MCF 10A (cell line): ENCODE measurements at regions not wholly inside any gene's neighbourhood (a gene's known extent, or its start where the extent isn't known, plus 50 kb on each side); places are given as distances from the start of the nearest gene placed in this dataset.
"Not testable (repeated sequence)": the region's sequence is repeated elsewhere in the genome, so short reads cannot be mapped to it uniquely, and the experiment has no call there.

ENCODE experiments used
- BruUV-seq: library from RNA; stranded (reverse); fragments of 400-500 nt; replicated peaks from 2 replicates; lab custom pipeline; 2021; lab: Mats Ljungman, UMichigan
- CTCF ChIA-PET: fragments of 300-600 bp; sonication (Branson Sonifier 250); formaldehyde crosslinking; extraction: SDS; loops from one replicate; lab custom pipeline; 2021; ENCODE audit warnings: antibody characterized with exemption, inconsistent platforms; lab: Yijun Ruan, JAX
- POLR2A ChIA-PET: fragments of 300-600, 350-650 bp; sonication (Branson Sonifier 250); formaldehyde crosslinking; extraction: SDS; loops from one replicate; lab custom pipeline; 2020; ENCODE audit warnings: antibody characterized with exemption, inconsistent platforms; lab: Yijun Ruan, JAX
- DNase-seq: peaks from one replicate; pipeline ENCODE4 v3.0.0-alpha.2; 2018; ENCODE audit not compliant: unreplicated experiment
- H3K27ac Mint-ChIP-seq: one replicate; pipeline ENCODE4 v1.8.0; 2022; ENCODE audit warnings: mild to moderate bottlenecking, low read depth, mixed read lengths; ENCODE audit not compliant: unreplicated experiment
- H3K27me3 Mint-ChIP-seq: one replicate; pipeline ENCODE4 v1.8.0; 2022; ENCODE audit warnings: mixed read lengths; ENCODE audit not compliant: insufficient read depth, unreplicated experiment
- H3K36me3 Mint-ChIP-seq: one replicate; pipeline ENCODE4 v1.8.0; 2022; ENCODE audit warnings: mild to moderate bottlenecking, moderate library complexity, mixed read lengths; ENCODE audit not compliant: insufficient read depth, unreplicated experiment
- H3K4me1 Mint-ChIP-seq: one replicate; pipeline ENCODE4 v1.8.0; 2022; ENCODE audit warnings: mixed read lengths; ENCODE audit not compliant: insufficient read depth, unreplicated experiment
- H3K4me3 Mint-ChIP-seq: one replicate; pipeline ENCODE4 v1.8.0; 2022; ENCODE audit warnings: mild to moderate bottlenecking, moderate library complexity, mixed read lengths; ENCODE audit not compliant: unreplicated experiment
- H3K9me3 Mint-ChIP-seq: one replicate; pipeline ENCODE4 v1.8.0; 2022; ENCODE audit warnings: mixed read lengths; ENCODE audit not compliant: unreplicated experiment
- intact Hi-C: fragments of 100-400 bp; cut with micrococcal nuclease; formaldehyde crosslinking; loops from 2 replicates; pipeline ENCODE4 v1.14.1; 2022
- TF ChIP-seq, protein P1 (sequence below): fragments of 200-600 bp; IDR thresholded peaks from one replicate; pipeline ENCODE4 v1.8.0; 2022; ENCODE audit warnings: antibody characterized with exemption, mild to moderate bottlenecking; ENCODE audit not compliant: unreplicated experiment

DNA sequence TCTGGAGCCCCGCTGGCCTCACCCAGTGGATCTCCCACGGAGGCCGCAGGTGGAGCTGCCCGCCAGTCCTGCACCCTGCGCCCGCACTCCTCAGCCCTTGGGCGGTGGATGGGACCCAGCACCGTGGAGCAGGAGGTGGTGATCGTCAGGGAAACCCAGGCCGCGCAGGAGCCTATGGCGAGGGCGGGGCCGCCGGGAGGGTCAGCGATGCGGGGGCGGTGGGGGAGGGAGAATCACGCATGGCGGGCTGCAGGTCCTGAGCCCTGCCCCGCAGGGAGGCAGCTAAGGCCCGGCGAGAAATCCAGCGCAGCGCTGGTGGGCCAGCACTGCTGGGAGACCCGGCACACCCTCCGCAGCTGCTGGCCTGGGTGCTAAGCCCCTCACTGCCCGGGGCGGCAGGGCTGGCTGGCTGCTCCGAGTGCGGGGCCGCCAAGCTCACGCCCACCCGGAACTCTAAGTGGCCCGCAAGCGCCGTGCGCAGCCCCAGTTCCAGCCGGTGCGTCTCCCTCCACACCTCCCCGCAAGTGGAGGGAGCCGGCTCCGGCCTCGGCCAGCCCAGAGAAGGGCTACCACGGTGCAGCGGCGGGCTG lies 524.8 kb upstream of the TPK1 start:
- no peak for DNase-seq
- ChIA-PET POLR2A (no interaction called here), CTCF (interaction anchor here (0.9 to 1.8 kb wide), 2 partner anchors 9 to 19 kb away, joined by 3 to 5 read pairs; no protein-coding TSS in a partner anchor)
- no TSS peak for BruUV-seq
- H3K27me3 Mint-ChIP-seq = no peaks in the 10 kb centered on the region
- TF ChIP-seq, protein P1, sequence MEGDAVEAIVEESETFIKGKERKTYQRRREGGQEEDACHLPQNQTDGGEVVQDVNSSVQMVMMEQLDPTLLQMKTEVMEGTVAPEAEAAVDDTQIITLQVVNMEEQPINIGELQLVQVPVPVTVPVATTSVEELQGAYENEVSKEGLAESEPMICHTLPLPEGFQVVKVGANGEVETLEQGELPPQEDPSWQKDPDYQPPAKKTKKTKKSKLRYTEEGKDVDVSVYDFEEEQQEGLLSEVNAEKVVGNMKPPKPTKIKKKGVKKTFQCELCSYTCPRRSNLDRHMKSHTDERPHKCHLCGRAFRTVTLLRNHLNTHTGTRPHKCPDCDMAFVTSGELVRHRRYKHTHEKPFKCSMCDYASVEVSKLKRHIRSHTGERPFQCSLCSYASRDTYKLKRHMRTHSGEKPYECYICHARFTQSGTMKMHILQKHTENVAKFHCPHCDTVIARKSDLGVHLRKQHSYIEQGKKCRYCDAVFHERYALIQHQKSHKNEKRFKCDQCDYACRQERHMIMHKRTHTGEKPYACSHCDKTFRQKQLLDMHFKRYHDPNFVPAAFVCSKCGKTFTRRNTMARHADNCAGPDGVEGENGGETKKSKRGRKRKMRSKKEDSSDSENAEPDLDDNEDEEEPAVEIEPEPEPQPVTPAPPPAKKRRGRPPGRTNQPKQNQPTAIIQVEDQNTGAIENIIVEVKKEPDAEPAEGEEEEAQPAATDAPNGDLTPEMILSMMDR = no peak
- intact Hi-C loops = no loop called here
- H3K9me3 Mint-ChIP-seq = peaks cover 7% of the 10 kb centered on the region
- H3K27ac Mint-ChIP-seq = no peak overlapping the region
- H3K36me3 Mint-ChIP-seq = peaks cover 5% of the 10 kb centered on the region
- no peaks in the 10 kb centered on the region for H3K4me1 Mint-ChIP-seq
- H3K4me3 Mint-ChIP-seq = no peak overlapping the region

DNA sequence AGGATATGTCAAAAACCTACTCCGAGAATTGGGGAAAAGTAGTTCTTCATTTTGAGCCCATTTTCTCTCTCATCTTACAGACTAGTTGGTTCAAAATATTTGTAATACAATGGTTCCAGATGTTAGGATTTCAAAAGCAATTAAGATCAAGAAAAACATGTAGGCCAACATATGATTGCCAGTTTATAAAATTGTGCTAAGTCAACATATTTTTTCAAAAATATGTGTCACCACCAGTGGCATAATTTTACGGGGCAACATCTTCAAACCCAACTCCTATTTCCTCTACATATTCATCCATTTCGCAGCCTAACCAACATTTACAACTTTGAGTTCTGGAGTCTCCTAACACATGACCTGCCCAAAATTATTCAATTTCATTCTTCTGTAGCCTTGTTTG lies 514.5 kb upstream of the TPK1 start:
- Mint-ChIP-seq H3K9me3 (no peaks in the 10 kb centered on the region), H3K27ac (no peak overlapping the region), H3K36me3 (no peaks in the 10 kb centered on the region), H3K4me1 (no peaks in the 10 kb centered on the region), H3K4me3 (no peak overlapping the region), H3K27me3 (no peaks in the 10 kb centered on the region)
- intact Hi-C loops = no loop called here
- ChIA-PET POLR2A (interaction anchor here (1.2 kb wide), 1 partner anchor 12 kb away, joined by 4 read pairs; no protein-coding TSS in a partner anchor), CTCF (no interaction called here)
- no TSS peak for BruUV-seq
- TF ChIP-seq, protein P1 = no peak
- no peak for DNase-seq

DNA sequence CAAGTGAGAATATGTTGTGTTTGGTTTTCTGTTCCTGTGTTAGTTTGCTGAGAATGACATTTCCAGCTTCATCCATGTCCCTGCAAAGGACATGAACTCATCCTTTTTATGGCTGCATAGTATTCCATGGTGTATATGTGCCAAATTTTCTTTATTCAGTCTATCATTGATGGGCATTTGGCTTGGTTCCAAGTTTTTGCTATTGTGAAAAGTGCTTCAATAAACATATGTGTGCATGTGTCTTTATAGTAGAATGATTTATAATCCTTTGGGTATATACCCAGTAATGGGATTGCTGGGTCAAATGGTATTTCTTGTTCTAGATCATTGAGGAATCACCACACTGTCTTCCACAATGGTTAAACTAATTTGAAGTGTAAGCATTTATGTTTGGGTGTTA lies 513.6 kb upstream of the TPK1 start:
- POLR2A ChIA-PET, H3K4me1 Mint-ChIP-seq, DNase-seq, CTCF ChIA-PET, H3K9me3 Mint-ChIP-seq, H3K27ac Mint-ChIP-seq, BruUV-seq, H3K36me3 Mint-ChIP-seq, H3K27me3 Mint-ChIP-seq, intact Hi-C loops, H3K4me3 Mint-ChIP-seq: not testable (repeated sequence)

DNA sequence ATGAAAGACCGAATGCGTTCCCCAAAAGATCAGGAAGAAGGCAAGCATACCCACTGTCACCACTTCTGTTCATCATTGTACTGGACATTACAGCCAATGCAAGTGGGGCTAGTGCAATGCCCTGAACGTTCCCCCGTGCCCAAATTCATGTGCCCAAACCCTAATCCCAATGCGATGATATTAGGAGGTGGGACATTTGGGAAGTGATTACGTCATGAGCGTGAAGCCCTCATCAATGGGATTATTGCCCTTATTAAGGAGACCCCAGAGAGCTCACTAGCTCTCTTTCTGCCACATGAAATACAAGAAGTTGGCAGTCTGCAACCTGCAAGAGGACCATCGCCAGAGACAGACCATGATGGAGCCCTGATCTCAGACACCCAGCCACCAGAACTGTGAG lies 511.4 kb upstream of the TPK1 start:
- no peaks in the 10 kb centered on the region for H3K36me3 Mint-ChIP-seq
- no TSS peak for BruUV-seq
- POLR2A ChIA-PET = no interaction called here

More for the DNA sequence above, 511.4 kb upstream of the TPK1 start:
- Mint-ChIP-seq H3K27me3 (no peaks in the 10 kb centered on the region), H3K9me3 (no peaks in the 10 kb centered on the region), H3K4me1 (no peaks in the 10 kb centered on the region), H3K4me3 (no peak overlapping the region), H3K27ac (no peak overlapping the region)
- TF ChIP-seq, protein P1 = no peak
- intact Hi-C loops = no loop called here
- DNase-seq = no peak
- CTCF ChIA-PET = no interaction called here
